Tibial nerve (tissue), 4 donors: ENCODE measurements at regions not wholly inside any gene's neighbourhood (a gene's known extent, or its start where the extent isn't known, plus 50 kb on each side); places are given as distances from the start of the nearest gene placed in this dataset.

Experiments
- DNase-seq, 2 donors: peaks; one replicate each; pipeline ENCODE4 v3.0.0-alpha.2; 2019; ENCODE audit warnings: low spot score in 2 of 2
- H3K27ac ChIP-seq, 4 donors: fragments of 200-600 bp; sonication (generic) in 3 of 4; one replicate each; pipeline ENCODE4 v1.5.1; 2017 to 2019; ENCODE audit warnings: mild to moderate bottlenecking in 1 of 4
- H3K27me3 ChIP-seq, 2 donors: fragments of 200-600 bp; sonication (generic) in 1 of 2; one replicate each; pipeline versions ENCODE4 v1.5.1 to v1.6.0; 2017 to 2019
- H3K36me3 ChIP-seq, 3 donors: fragments of 200-600 bp; sonication (generic); one replicate each; pipeline ENCODE4 v1.5.1; 2018 to 2019
- H3K4me1 ChIP-seq, 4 donors: fragments of 200-600 bp; sonication (generic) in 3 of 4; one replicate each; pipeline ENCODE4 v1.5.1; 2017 to 2019
- H3K4me3 ChIP-seq, 4 donors: fragments of 200-600 bp; sonication (generic) in 3 of 4; one replicate each; pipeline ENCODE4 v1.5.1; 2017 to 2019; ENCODE audit warnings: mild to moderate bottlenecking in 1 of 4, moderate library complexity in 1 of 4
- H3K9me3 ChIP-seq, 4 donors: fragments of 200-600 bp; sonication (generic) in 3 of 4; one replicate each; pipeline ENCODE4 v1.5.1; 2017 to 2019
- EP300 ChIP-seq, 2 donors: sonication (generic); formaldehyde crosslinking; IDR thresholded peaks; one replicate each; pipeline ENCODE4 v1.6.1; 2017; ENCODE audit warnings: antibody characterized with exemption in 2 of 2, mild to moderate bottlenecking in 1 of 2
- POLR2A ChIP-seq, 2 donors: fragments of 450-650 bp; IDR thresholded peaks; one replicate each; pipeline ENCODE4 v1.6.1; 2017; ENCODE audit warnings: antibody characterized with exemption in 2 of 2, mild to moderate bottlenecking in 2 of 2, moderate library complexity in 2 of 2
- WGBS, 2 donors: methylation state at CpG; one replicate each; pipeline ENCODE4 v1.1.5; 2018; 5-methylcytosine and 5-hydroxymethylcytosine counted together
- TF ChIP-seq, protein P1 (sequence below), 5 experiments: fragments of 200-600 bp in 3 of 5; fragments of 450-650 bp in 2 of 5; sonication (generic) in 3 of 5; IDR thresholded peaks; one replicate each; pipeline ENCODE4 v1.5.1; 2016 to 2019; ENCODE audit warnings: antibody characterized with exemption in 5 of 5, mild to moderate bottlenecking in 3 of 5, moderate library complexity in 2 of 5

DNA sequence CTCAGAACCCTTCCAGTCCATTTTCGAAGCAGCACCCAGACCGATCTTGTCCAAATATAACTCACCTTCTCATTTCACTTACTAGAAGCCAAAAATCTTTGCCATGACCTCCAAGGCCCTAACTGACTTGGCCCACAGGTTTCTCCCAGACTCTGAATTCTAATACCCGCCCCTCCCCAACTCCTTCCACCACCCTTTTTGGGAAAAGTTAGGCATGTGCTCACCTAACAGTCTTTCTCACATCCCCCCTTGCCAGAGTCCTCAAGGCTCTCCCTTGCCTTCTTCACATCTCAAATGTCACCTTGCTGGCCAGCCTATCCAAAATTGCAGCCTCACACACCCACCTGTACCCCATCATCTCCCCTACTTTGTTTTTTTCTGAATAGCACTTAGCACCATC is 369.3 kb downstream of the NXPE2 start:
- TF ChIP-seq POLR2A (IDR thresholded peaks at IDR 0.05) (no peak), EP300 (IDR thresholded peaks at IDR 0.05) (no peak)
- TF ChIP-seq, protein P1, sequence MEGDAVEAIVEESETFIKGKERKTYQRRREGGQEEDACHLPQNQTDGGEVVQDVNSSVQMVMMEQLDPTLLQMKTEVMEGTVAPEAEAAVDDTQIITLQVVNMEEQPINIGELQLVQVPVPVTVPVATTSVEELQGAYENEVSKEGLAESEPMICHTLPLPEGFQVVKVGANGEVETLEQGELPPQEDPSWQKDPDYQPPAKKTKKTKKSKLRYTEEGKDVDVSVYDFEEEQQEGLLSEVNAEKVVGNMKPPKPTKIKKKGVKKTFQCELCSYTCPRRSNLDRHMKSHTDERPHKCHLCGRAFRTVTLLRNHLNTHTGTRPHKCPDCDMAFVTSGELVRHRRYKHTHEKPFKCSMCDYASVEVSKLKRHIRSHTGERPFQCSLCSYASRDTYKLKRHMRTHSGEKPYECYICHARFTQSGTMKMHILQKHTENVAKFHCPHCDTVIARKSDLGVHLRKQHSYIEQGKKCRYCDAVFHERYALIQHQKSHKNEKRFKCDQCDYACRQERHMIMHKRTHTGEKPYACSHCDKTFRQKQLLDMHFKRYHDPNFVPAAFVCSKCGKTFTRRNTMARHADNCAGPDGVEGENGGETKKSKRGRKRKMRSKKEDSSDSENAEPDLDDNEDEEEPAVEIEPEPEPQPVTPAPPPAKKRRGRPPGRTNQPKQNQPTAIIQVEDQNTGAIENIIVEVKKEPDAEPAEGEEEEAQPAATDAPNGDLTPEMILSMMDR (IDR thresholded peaks at IDR 0.05) = no peak
- no peaks in the 10 kb centered on the region for H3K9me3 ChIP-seq
- WGBS, 2 donors = 92 to 97% methylated on average over 3 of the region's 3 CpGs
- H3K36me3 ChIP-seq = no peaks in the 10 kb centered on the region
- no peak overlapping the region for H3K4me3 ChIP-seq
- no peaks in the 10 kb centered on the region for H3K4me1 ChIP-seq
- no peak overlapping the region for H3K27ac ChIP-seq
- DNase-seq = no peak
- no peaks in the 10 kb centered on the region for H3K27me3 ChIP-seq

DNA sequence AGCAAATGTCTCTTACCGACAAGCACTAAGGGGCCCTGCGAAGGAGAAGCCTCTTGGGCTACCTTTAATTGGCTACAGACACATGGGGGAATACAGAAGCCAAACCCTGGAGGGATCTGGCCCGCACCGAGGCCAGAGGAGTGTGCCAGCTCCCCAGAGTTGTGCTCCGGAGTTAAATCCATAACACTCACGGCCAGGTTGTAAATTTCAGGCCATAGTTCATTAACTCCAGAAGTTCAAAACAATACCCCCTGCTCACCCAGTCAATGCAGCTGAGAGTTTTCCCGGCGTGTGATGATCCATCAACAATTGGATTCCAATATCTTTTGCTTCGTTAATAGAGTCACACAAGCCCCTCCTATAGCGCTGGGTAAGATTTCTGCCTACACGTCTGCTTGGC is 371.5 kb downstream of the NXPE2 start:
- H3K27ac ChIP-seq = no peak overlapping the region
- H3K9me3 ChIP-seq = no peaks in the 10 kb centered on the region
- DNase-seq = no peak
- TF ChIP-seq POLR2A (IDR thresholded peaks at IDR 0.05) (no peak), EP300 (IDR thresholded peaks at IDR 0.05) (no peak)
- TF ChIP-seq, protein P1 (IDR thresholded peaks at IDR 0.05) = no peak
- H3K4me1 ChIP-seq = no peaks in the 10 kb centered on the region
- H3K27me3 ChIP-seq = no peaks in the 10 kb centered on the region
- no peak overlapping the region for H3K4me3 ChIP-seq
- no peaks in the 10 kb centered on the region for H3K36me3 ChIP-seq
- 58 to 74% methylated on average over 11 of the region's 11 CpGs for WGBS, 2 donors

DNA sequence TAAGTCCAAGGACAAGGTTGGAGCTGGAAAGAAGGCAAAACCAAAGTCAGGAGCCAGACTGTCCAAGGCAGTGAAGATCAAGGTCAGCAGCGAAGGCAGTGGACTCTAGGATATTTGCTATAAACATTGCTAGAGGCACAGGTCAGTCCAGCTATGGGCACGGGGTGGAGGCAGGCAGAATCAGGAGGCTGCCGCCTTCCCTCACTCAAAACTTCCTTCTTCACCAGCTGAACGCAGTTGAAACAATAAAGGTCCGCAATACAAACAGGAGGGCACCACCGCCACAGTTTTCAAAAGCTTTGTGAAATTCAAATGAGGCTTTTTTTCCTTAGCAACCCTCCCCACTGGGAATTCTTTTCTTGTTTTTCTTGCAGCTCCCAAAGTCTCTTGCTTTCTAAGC is 372.4 kb downstream of the NXPE2 start:
- H3K27me3 ChIP-seq = no peaks in the 10 kb centered on the region
- H3K4me1 ChIP-seq = no peaks in the 10 kb centered on the region
- no peaks in the 10 kb centered on the region for H3K36me3 ChIP-seq
- H3K4me3 ChIP-seq = no peak overlapping the region
- TF ChIP-seq POLR2A (IDR thresholded peaks at IDR 0.05) (no peak), EP300 (IDR thresholded peaks at IDR 0.05) (no peak)
- TF ChIP-seq, protein P1 (IDR thresholded peaks at IDR 0.05) = no peak
- WGBS, 2 donors = 55 to 61% methylated on average over 6 of the region's 6 CpGs
- no peak for DNase-seq
- H3K9me3 ChIP-seq = peaks cover 0 to 7% (median 0%) of the 10 kb centered on the region in 4 donors
- H3K27ac ChIP-seq = no peak overlapping the region

DNA sequence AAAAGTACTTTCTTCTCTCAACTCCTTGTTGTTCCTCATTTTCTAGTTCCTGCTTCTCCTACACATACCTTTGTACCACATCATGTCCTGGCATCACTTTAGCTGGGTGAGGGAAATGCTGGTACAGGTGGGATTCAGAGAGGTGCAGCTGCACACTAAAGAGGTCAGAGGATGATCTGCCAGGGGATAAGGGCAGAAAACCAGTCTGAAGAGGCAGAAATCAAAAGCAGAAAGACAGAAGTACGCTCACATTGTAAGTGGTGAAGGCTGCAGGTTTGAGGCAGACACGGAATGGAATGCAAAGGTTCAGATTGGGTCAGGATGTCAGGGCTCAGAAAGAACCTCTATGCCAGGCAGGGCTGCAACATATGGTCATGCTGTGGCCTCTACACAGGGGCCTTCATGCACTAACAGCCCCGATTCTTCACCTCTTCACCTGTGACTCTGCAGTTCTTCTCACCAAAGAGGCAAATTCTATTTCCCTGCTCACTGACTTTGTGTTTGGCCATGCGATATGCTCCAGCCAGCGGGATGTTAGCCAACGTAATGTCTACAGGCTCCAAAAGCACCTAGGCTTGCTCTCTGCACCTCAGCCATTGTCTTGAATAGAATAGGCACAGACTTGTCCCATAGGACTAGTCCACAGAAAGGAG is 373.7 kb downstream of the NXPE2 start:
- no peak overlapping the region for H3K4me3 ChIP-seq
- H3K36me3 ChIP-seq = no peaks in the 10 kb centered on the region
- no peak for DNase-seq
- H3K27ac ChIP-seq = no peak overlapping the region
- no peaks in the 10 kb centered on the region for H3K27me3 ChIP-seq
- TF ChIP-seq, protein P1 (IDR thresholded peaks at IDR 0.05) = no peak
- no peak for TF ChIP-seq EP300 (IDR thresholded peaks at IDR 0.05)
- no peak for TF ChIP-seq POLR2A (IDR thresholded peaks at IDR 0.05)
- peaks cover 0 to 20% (median 0%) of the 10 kb centered on the region in 4 donors for H3K9me3 ChIP-seq
- WGBS, 2 donors = 77 to 78% methylated on average over 6 of the region's 6 CpGs
- no peaks in the 10 kb centered on the region for H3K4me1 ChIP-seq

DNA sequence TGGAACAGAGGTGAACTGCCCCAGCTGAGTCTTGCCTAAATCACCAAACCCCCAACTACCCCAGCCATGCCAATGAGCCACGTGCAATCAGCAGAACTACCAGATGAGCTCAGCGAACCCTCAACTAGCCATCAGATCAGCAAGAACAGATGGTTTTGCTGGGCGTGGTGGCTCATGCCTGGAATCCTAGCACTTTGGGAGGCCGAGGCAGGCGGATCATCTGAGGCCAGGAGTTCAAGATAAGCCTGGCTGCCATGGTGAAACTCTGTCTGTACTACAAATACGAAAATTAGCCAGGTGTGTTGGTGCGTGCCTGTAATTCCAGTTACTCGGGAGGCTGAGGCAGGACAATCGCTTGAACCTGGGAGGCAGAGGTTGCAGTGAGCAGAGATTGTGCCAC is 374.3 kb downstream of the NXPE2 start:
- DNase-seq = no peak
- no peaks in the 10 kb centered on the region for H3K4me1 ChIP-seq
- H3K36me3 ChIP-seq = no peaks in the 10 kb centered on the region
- no peak for TF ChIP-seq POLR2A (IDR thresholded peaks at IDR 0.05)
- no peak for TF ChIP-seq EP300 (IDR thresholded peaks at IDR 0.05)
- TF ChIP-seq, protein P1 (IDR thresholded peaks at IDR 0.05) = no peak
- H3K27me3 ChIP-seq = no peaks in the 10 kb centered on the region
- 88 to 94% methylated on average over 9 of the region's 9 CpGs for WGBS, 2 donors
- no peak overlapping the region for H3K27ac ChIP-seq
- no peak overlapping the region for H3K4me3 ChIP-seq
- peaks cover 0 to 25% (median 0%) of the 10 kb centered on the region in 4 donors for H3K9me3 ChIP-seq
